SK-N-SH treated with all-trans-retinoic acid at 6 μM for 48 hours (cell line): ENCODE measurements at regions not wholly inside any gene's neighbourhood (a gene's known extent, or its start where the extent isn't known, plus 50 kb on each side); places are given as distances from the start of the nearest gene placed in this dataset.
"Not testable (repeated sequence)": the region's sequence is repeated elsewhere in the genome, so short reads cannot be mapped to it uniquely, and the experiment has no call there.

ENCODE experiments used
- BACH2 ChIP-seq: fragments of 250-450 bp; sonication (Bioruptor Pico); IDR thresholded peaks from 2 replicates; pipeline ENCODE4 v1.9.0; 2021; ENCODE audit warnings: mild to moderate bottlenecking, borderline replicate concordance
- ZFP30 ChIP-seq: fragments of 450-650 bp; formaldehyde crosslinking; IDR thresholded peaks from 2 replicates; pipeline ENCODE4 v1.5.0; 2022; ENCODE audit warnings: mild to moderate bottlenecking, moderate library complexity
- TF ChIP-seq, protein P1 (sequence below): fragments of 250-450 bp; sonication (Bioruptor Pico); IDR thresholded peaks from 2 replicates; pipeline ENCODE4 v1.8.0; 2021; ENCODE audit warnings: low read depth, mild to moderate bottlenecking, moderate library complexity, borderline replicate concordance
- TF ChIP-seq, protein P2 (sequence below): fragments of 250-450 bp; sonication (Bioruptor Pico); IDR thresholded peaks from 2 replicates; pipeline ENCODE4 v1.5.1; 2020; ENCODE audit warnings: low read depth, mild to moderate bottlenecking, moderate library complexity

DNA sequence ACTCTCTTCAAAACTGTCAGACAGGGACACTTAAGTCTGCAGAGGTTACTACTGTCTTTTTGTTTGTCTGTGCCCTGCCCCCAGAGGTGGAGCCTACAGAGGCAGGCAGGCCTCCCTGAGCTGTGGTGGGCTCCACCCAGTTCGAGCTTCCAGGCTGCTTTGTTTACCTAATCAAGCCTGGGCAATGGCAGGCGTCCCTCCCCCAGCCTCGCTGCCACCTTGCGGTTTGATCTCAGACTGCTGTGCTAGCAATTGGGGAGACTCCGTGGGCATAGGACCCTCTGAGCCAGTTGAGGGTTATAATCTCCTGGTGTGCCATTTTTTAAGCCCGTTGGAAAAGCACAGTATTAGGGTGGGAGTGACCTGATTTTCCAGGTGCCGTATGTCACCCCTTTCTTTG lies 253.7 kb downstream of the TMEM161B start:
- not testable (repeated sequence) for TF ChIP-seq ZFP30, BACH2 (CRISPR knock-in tag)
- TF ChIP-seq, protein P1, sequence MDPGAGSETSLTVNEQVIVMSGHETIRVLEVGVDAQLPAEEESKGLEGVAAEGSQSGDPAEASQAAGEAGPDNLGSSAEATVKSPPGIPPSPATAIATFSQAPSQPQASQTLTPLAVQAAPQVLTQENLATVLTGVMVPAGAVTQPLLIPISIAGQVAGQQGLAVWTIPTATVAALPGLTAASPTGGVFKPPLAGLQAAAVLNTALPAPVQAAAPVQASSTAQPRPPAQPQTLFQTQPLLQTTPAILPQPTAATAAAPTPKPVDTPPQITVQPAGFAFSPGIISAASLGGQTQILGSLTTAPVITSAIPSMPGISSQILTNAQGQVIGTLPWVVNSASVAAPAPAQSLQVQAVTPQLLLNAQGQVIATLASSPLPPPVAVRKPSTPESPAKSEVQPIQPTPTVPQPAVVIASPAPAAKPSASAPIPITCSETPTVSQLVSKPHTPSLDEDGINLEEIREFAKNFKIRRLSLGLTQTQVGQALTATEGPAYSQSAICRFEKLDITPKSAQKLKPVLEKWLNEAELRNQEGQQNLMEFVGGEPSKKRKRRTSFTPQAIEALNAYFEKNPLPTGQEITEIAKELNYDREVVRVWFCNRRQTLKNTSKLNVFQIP (CRISPR knock-in tag): not testable (repeated sequence)
- TF ChIP-seq, protein P2, sequence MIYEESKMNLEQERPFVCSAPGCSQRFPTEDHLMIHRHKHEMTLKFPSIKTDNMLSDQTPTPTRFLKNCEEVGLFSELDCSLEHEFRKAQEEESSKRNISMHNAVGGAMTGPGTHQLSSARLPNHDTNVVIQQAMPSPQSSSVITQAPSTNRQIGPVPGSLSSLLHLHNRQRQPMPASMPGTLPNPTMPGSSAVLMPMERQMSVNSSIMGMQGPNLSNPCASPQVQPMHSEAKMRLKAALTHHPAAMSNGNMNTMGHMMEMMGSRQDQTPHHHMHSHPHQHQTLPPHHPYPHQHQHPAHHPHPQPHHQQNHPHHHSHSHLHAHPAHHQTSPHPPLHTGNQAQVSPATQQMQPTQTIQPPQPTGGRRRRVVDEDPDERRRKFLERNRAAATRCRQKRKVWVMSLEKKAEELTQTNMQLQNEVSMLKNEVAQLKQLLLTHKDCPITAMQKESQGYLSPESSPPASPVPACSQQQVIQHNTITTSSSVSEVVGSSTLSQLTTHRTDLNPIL: not testable (repeated sequence)
